Effector memory CD8-positive, alpha-beta T cell (primary cell): ENCODE measurements at regions not wholly inside any gene's neighbourhood (a gene's known extent, or its start where the extent isn't known, plus 50 kb on each side); places are given as distances from the start of the nearest gene placed in this dataset.

Source experiments
- ATAC-seq: fragments of 150-1000 bp; cut with Tn5 transposase; replicated peaks from 2 replicates; pipeline ENCODE4 v1.10.0; 2021; ENCODE audit warnings: mild to moderate bottlenecking, moderate library complexity
- DNase-seq, 3 experiments: peaks; one replicate each; pipeline ENCODE4 v3.0.0; 2021
- H3K27ac Mint-ChIP-seq, 2 donors: one replicate each; pipeline ENCODE4 v1.8.0; 2022; ENCODE audit warnings: mild to moderate bottlenecking in 2 of 2, mixed read lengths in 2 of 2, moderate library complexity in 2 of 2
- H3K27me3 Mint-ChIP-seq, 2 donors: one replicate each; pipeline ENCODE4 v1.8.0; 2022; ENCODE audit warnings: mixed read lengths in 2 of 2
- H3K36me3 Mint-ChIP-seq: one replicate; pipeline ENCODE4 v1.8.0; 2022; ENCODE audit warnings: mild to moderate bottlenecking, moderate library complexity, mixed read lengths; ENCODE audit not compliant: insufficient read depth
- H3K4me1 Mint-ChIP-seq, 2 donors: one replicate each; pipeline ENCODE4 v1.8.0; 2022; ENCODE audit warnings: low read depth in 2 of 2, mixed read lengths in 2 of 2
- H3K4me3 Mint-ChIP-seq, 2 donors: one replicate each; pipeline ENCODE4 v1.8.0; 2022; ENCODE audit warnings: mild to moderate bottlenecking in 2 of 2, mixed read lengths in 2 of 2, moderate library complexity in 2 of 2
- H3K9me3 Mint-ChIP-seq, 2 donors: one replicate each; pipeline ENCODE4 v1.8.0; 2022; ENCODE audit warnings: mixed read lengths in 2 of 2

DNA sequence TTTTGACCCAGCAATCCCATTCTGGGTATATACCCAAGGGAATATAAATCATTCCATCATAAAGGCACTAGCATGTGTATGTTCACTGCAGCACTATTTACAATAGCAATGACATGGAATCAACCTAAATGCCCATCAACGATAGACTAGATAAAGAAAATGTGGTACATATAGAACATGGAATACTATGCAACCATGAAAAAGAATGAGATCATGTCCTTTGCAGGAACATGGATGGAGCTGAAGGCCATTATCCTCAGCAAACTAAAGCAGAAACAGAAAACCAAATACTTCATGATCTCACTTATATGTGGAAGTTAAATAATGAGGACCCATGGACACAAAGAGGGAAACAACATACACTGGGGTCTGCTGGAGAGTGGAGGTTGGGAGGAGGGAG is 58.0 kb upstream of the STARD3NL start:
- ATAC-seq (no peak), DNase-seq (no peak)
- Mint-ChIP-seq H3K4me1 (no peaks in the 10 kb centered on the region), H3K27me3 (peaks cover 44 to 51% of the 10 kb centered on the region in 2 donors), H3K4me3 (no peak overlapping the region), H3K27ac (no peak overlapping the region), H3K9me3 (peaks cover 0 to 3% of the 10 kb centered on the region in 2 donors), H3K36me3 (no peaks in the 10 kb centered on the region)

DNA sequence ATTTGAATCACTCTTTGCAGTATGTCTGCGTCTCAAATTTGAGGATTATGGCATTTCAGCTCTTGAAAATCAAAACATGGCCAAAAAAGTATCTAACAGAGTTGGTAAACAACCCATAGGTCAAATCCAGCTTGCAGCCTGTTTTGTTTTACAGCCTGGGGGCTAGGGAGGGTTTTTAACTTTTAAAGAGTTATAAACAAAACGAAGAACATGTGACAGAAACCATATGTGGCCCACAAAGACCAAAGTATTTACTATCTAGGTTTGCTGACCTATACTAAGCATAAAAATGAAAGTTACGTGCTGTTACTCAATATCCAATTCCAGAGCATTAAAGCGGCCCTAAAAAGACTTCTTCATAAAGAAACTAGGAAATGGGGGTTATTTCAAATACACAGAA is 55.5 kb upstream of the STARD3NL start:
- Mint-ChIP-seq H3K36me3 (no peaks in the 10 kb centered on the region), H3K4me3 (no peak overlapping the region), H3K27me3 (peaks cover 20 to 30% of the 10 kb centered on the region in 2 donors), H3K4me1 (no peaks in the 10 kb centered on the region), H3K9me3 (peaks cover 0 to 3% of the 10 kb centered on the region in 2 donors), H3K27ac (no peak overlapping the region)
- DNase-seq (no peak), ATAC-seq (no peak)

DNA sequence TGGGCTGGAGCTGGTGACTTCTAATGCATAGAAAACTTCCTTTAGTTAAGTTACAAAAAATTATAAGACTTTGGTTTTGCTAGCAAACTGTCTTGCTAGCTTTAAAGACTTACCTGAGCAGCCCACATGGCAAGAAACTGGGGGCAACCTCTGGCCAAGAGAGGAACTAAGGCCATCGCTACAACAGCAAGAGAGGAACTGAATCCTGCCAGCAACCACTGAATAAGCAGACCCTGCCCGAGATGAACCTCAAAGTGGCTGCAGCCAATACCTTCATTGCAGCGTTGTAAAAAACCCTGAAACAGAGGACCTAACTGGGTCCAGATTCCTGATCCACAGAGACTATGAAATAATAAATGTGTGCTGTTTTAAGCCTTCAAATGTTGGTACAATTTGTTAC is 54.6 kb upstream of the STARD3NL start:
- H3K9me3 Mint-ChIP-seq: peaks cover 0 to 3% of the 10 kb centered on the region in 2 donors
- no peak overlapping the region for H3K27ac Mint-ChIP-seq
- H3K4me1 Mint-ChIP-seq: no peaks in the 10 kb centered on the region
- ATAC-seq: no peak
- H3K36me3 Mint-ChIP-seq: no peaks in the 10 kb centered on the region
- H3K27me3 Mint-ChIP-seq: peaks cover 14 to 20% of the 10 kb centered on the region in 2 donors
- no peak overlapping the region for H3K4me3 Mint-ChIP-seq
- no peak for DNase-seq

DNA sequence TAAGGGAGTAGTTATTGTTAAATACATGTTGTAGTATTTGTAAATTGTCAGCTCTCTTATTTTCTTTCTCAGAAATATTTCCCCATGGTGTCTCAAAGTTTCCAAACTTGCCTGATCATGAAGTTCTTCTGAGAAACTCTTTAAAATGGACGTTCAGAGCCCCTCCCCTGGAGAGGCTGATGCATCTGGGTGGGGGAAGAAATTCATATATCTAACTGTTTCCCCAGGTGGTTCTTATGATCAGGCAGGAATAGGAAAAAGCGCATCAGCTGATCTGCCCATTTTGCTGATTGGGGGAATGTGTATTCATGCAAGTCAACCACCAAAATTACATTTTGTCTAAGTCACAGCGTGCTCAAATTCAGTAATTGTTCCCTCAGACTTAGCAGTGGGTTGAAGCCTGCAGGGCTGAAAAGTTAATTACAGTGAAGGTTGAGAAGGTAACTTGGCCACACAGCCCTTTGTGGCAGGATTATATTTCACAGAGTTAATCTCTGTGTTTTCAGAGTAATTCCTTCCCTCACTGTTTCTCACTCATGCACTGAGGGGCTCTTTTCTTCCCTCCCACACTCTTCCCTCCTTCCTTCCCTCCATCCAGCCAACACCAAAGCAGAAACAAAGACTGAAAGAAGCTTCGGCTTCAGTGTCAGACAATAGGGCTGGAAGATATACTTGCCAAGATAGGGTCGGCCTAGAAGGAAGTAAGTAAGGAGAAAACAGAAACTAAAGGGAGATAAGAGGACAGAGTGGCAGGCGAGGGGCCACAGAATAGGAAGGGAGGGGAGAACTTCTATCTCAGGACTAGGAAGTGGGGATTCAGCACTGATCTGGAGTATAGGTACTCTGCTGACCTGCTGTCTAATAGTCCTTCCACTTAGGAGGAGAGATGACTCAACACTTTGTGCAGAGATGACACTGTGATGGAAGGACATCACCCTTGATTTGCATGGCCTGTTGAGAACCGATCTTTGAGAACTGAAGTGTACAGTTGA is 50.5 kb upstream of the STARD3NL start:
- H3K27me3 Mint-ChIP-seq: peaks cover 33 to 34% of the 10 kb centered on the region in 2 donors
- H3K4me1 Mint-ChIP-seq: no peaks in the 10 kb centered on the region
- no peak overlapping the region for H3K4me3 Mint-ChIP-seq
- no peaks in the 10 kb centered on the region for H3K9me3 Mint-ChIP-seq
- H3K36me3 Mint-ChIP-seq: no peaks in the 10 kb centered on the region
- H3K27ac Mint-ChIP-seq: no peak overlapping the region
- DNase-seq (no peak), ATAC-seq (no peak)
